ENCODE measurements at regions not wholly inside any gene's neighbourhood (a gene's known extent, or its start where the extent isn't known, plus 50 kb on each side); places are given as distances from the start of the nearest gene placed in this dataset.
A peak's percentile ranks its signal among the peaks of the same experiment; 100 is the strongest.
"Not testable (repeated sequence)": the region's sequence is repeated elsewhere in the genome, so short reads cannot be mapped to it uniquely, and the experiment has no call there.

- no peak for DNase-seq (ENCODE audit: low read depth)
These were observed 1432.0 kb upstream of the GOT2 start for GRCh38 chr16:60166111-60166510.

- no peak for DNase-seq (ENCODE audit: low read depth)
These were observed 1417.9 kb upstream of the GOT2 start for GRCh38 chr16:60151987-60152386.

GRCh38 chr16:60150907-60151306 lies 1416.8 kb upstream of the GOT2 start:
- no peak for DNase-seq (ENCODE audit: low read depth)

DNA sequence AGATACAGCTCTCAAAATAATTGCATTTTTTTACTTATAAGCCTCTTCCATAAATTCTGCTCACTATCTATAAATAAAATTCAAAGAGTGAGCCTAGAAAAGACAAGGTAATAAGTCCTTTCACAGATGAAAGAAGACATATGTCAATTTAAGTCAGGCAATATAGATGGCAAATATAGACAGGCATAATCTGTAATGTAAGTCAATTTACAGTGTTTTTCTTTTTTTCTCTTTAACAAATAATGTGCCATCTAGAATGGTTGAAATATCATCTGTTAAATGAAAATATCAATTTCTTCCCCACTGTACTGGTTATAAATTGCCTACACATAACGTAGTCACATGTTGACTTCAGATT lies 1409.2 kb upstream of the GOT2 start:
- no peak for DNase-seq (ENCODE audit: low read depth)

GRCh38 chr16:60142619-60143347 lies 1408.7 kb upstream of the GOT2 start:
- no peak for DNase-seq (ENCODE audit: low read depth)

GRCh38 chr16:60137891-60138290 lies 1403.8 kb upstream of the GOT2 start:
- DNase-seq (ENCODE audit: low read depth), result no peak

DNA sequence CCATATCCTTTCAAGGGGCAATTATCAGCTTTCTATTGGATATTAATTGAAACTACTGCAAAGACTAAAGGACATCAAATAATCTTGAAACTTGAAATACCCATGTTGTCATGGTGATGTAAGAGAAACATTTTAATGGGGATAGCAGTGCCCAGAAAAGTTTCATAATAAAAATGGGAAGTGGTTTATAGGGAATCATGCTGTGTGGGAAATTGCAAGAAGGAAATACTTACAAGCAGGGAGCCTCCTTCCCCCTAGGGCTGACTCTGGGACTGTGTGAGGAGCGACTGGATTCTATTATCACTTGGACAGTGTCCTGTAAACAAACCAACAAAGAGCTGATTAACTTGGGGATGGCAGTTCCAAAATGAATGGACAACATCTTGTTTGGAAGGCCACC lies 1393.1 kb upstream of the GOT2 start:
- no peak for DNase-seq (ENCODE audit: low read depth)

DNA sequence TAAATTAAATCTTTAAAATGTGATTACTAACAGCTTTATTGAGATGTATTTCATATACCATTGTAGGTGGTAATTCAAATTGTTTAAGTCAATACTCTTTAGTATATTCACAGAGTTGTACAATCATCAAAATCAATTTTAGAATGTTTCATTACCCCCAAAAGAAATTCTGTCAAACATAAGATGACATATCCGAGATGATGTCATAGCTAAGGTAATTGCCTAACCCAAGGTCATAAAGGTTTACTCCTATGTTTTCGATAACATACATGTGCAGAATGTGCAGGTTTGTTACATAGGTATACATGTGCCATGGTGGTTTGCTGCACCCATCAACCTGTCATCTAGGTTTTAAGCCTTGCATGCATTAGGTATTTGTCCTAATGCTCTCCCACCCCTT lies 1392.0 kb upstream of the GOT2 start:
- DNase-seq (ENCODE audit: low read depth), result not testable (repeated sequence)

GRCh38 chr16:60123392-60124023 lies 1389.4 kb upstream of the GOT2 start:
- DNase-seq (ENCODE audit: low read depth), result peak; percentile 12

GRCh38 chr16:60120586-60120985 lies 1386.5 kb upstream of the GOT2 start:
- no peak for DNase-seq (ENCODE audit: low read depth)

GRCh38 chr16:60110531-60110930 lies 1376.4 kb upstream of the GOT2 start:
- no peak for DNase-seq (ENCODE audit: low read depth)

GRCh38 chr16:60107871-60108270 lies 1373.8 kb upstream of the GOT2 start:
- DNase-seq (ENCODE audit: low read depth), result no peak

GRCh38 chr16:60107437-60107836 lies 1373.3 kb upstream of the GOT2 start:
- DNase-seq (ENCODE audit: low read depth), result peak; percentile 9

GRCh38 chr16:60100371-60100770 lies 1366.3 kb upstream of the GOT2 start:
- DNase-seq (ENCODE audit: low read depth), result no peak

DNA sequence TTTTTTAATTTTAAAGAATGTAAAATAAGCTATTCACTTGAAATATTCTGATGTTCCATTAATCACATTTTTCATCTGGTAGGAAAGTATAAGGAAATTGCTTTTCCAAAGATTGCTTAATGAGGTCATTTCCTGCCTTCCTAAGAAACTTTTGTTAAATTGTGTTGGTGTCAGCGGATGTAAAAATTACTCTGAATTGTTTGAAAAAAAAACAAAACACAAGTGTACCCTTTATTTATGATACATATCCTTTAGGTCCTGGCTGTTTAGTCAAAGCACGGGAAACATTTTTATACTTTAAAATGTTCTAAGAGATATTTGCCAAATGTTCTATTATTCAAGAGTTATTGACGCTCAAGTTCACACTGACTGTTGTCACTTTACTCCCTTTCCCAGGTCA lies 1357.4 kb upstream of the GOT2 start:
- no peak for DNase-seq (ENCODE audit: low read depth)

DNA sequence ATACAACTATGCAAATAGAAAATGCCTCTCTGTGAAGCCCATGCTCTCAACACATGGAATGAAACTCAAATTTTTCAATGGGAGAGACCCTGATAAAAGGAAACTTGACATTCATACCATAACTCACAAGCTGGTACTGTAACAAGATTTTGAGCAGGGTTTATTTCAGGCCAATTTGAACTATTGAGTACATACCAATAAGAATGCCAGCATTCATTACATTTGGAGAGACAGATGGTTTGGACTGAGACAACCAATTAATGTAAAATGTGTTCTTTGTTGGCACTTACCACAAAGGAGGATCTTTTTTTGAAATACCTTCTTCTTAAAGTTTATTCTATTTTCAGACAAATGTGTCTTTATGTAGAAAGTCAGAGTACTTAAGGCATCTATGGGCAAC lies 1357.0 kb upstream of the GOT2 start:
- DNase-seq (ENCODE audit: low read depth), result no peak

DNA sequence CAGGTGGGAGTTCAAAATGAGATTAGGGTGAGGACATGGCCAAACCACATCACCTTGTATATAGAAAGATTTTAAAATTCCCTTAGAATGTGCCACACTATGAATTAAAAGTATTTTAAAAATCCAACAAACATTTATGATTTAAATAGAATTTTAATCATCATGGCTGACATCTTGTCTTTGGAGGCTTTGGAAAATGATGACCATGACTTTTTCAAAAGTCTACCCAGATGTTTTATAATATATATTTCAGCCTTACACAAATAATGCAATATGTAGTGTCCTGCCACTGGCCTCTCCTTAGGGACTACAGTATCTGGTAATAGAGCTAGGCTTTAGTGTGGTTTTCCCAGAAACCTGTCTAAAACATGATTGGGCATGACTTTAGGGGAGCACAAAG lies 1353.4 kb upstream of the GOT2 start:
- no peak for DNase-seq (ENCODE audit: low read depth)

GRCh38 chr16:60078819-60079218 lies 1344.7 kb upstream of the GOT2 start:
- not testable (repeated sequence) for DNase-seq (ENCODE audit: low read depth)

GRCh38 chr16:60077861-60078260 lies 1343.7 kb upstream of the GOT2 start:
- no peak for DNase-seq (ENCODE audit: low read depth)

DNA sequence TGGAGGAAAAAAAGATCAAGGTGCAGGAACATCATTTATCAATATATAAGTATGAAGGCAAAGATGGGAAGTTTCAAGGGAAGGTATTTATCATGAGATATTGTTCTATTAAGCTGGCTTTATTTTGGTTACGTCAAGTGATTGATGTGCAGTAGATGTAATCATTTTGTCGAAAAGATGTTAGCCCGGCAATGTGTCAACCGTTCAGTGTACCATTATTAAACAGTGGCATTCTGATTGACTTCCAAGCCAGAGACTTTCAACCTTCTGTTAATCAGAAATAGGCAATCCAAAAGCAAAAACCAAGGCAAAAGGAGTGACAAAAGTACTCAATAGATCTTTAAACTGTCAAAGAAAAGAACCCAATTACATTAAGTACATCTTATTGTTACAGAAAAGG lies 1340.3 kb upstream of the GOT2 start:
- DNase-seq (ENCODE audit: low read depth), result no peak

- DNase-seq (ENCODE audit: low read depth), result peak; percentile 24
These were observed 1339.3 kb upstream of the GOT2 start for GRCh38 chr16:60073376-60073775.

- no peak for DNase-seq (ENCODE audit: low read depth)
These were observed 1329.9 kb upstream of the GOT2 start for GRCh38 chr16:60064026-60064425.

DNA sequence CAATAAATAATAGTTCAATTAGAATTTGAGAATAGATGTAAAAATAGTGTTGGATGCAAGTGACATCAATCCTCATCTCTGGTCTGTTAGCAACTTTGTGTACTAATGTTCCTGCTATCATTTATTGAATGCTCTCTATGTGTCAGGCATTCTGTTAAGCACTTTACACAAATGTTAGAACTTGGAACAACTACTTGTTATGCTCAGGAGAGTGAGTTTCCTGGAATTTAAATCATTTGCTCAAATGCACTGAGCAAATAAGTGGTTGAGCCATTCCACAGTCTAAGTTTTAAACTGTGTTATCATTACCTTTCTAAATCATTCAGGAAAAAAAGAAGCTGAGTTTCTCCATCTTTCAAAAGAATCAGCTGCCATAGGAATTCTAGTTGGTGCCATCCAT lies 1327.3 kb upstream of the GOT2 start:
- no peak for DNase-seq (ENCODE audit: low read depth)

Data from myocyte (in vitro differentiated cells).